Fibroblast of skin of left quadriceps (primary cell): ENCODE measurements at regions not wholly inside any gene's neighbourhood (a gene's known extent, or its start where the extent isn't known, plus 50 kb on each side); places are given as distances from the start of the nearest gene placed in this dataset.

ENCODE experiments used
- DNase-seq, 2 experiments: peaks; one replicate each; pipeline ENCODE4 v3.0.0-alpha.2; 2013; ENCODE audit warnings: low read depth in 2 of 2

GRCh38 chr12:69189378-69189978 is 49.9 kb upstream of the CPSF6 start:
- no peak for DNase-seq
